NCI-H146 treated with DMSO at 0.1 percent for 48 hours (cell line): ENCODE measurements at regions not wholly inside any gene's neighbourhood (a gene's known extent, or its start where the extent isn't known, plus 50 kb on each side); places are given as distances from the start of the nearest gene placed in this dataset.

Experiments
- DNase-seq: peaks from one replicate; lab custom pipeline; 2025; ENCODE audit not compliant: unreplicated experiment; lab: John Stamatoyannopoulos, UW

- no peak for DNase-seq
These were observed 1978.5 kb upstream of the LRRTM1 start for GRCh38 chr2:82283075-82283474.

- no peak for DNase-seq
These were observed 1977.7 kb upstream of the LRRTM1 start for GRCh38 chr2:82282111-82282882.

GRCh38 chr2:82279367-82279766 lies 1974.8 kb upstream of the LRRTM1 start:
- no peak for DNase-seq

GRCh38 chr2:82278416-82278815 lies 1973.9 kb upstream of the LRRTM1 start:
- no peak for DNase-seq

GRCh38 chr2:82275599-82275998 lies 1971.0 kb upstream of the LRRTM1 start:
- DNase-seq: no peak

- no peak for DNase-seq
These were observed 1963.9 kb upstream of the LRRTM1 start for GRCh38 chr2:82268446-82268845.

GRCh38 chr2:82260521-82260920 lies 1956.0 kb upstream of the LRRTM1 start:
- DNase-seq: no peak

- no peak for DNase-seq
These were observed 1955.0 kb upstream of the LRRTM1 start for GRCh38 chr2:82259551-82259950.

- DNase-seq: no peak
These were observed 1953.4 kb upstream of the LRRTM1 start for GRCh38 chr2:82257796-82258555.

- no peak for DNase-seq
These were observed 1952.6 kb upstream of the LRRTM1 start for GRCh38 chr2:82256983-82257632.

GRCh38 chr2:82256288-82256687 lies 1951.7 kb upstream of the LRRTM1 start:
- no peak for DNase-seq

- no peak for DNase-seq
These were observed 1950.2 kb upstream of the LRRTM1 start for GRCh38 chr2:82254728-82255127.

GRCh38 chr2:82246220-82246775 lies 1941.7 kb upstream of the LRRTM1 start:
- no peak for DNase-seq

- DNase-seq: no peak
These were observed 1934.6 kb upstream of the LRRTM1 start for GRCh38 chr2:82239176-82239575.

GRCh38 chr2:82237994-82238662 lies 1933.6 kb upstream of the LRRTM1 start:
- no peak for DNase-seq

- DNase-seq: no peak
These were observed 1929.8 kb upstream of the LRRTM1 start for GRCh38 chr2:82234283-82234874.

GRCh38 chr2:82233806-82234205 lies 1929.3 kb upstream of the LRRTM1 start:
- DNase-seq: no peak

GRCh38 chr2:82230406-82230805 lies 1925.9 kb upstream of the LRRTM1 start:
- no peak for DNase-seq

GRCh38 chr2:82226441-82226840 lies 1921.9 kb upstream of the LRRTM1 start:
- no peak for DNase-seq

- no peak for DNase-seq
These were observed 1919.9 kb upstream of the LRRTM1 start for GRCh38 chr2:82224301-82224940.
